KMS-11 (cell line): ENCODE measurements at regions not wholly inside any gene's neighbourhood (a gene's known extent, or its start where the extent isn't known, plus 50 kb on each side); places are given as distances from the start of the nearest gene placed in this dataset.
"Not testable (repeated sequence)": the region's sequence is repeated elsewhere in the genome, so short reads cannot be mapped to it uniquely, and the experiment has no call there.

ENCODE experiments used
- H2AFZ ChIP-seq: fragments of 200-600 bp; sonication (generic); 2 replicates; pipeline ENCODE4 v1.6.1; 2016; ENCODE audit warnings: antibody characterized with exemption, mixed run types, low read depth
- H3K27ac ChIP-seq: fragments of 200-600 bp; sonication (generic); 2 replicates; pipeline ENCODE4 v1.6.1; 2016; ENCODE audit warnings: mild to moderate bottlenecking, mixed run types
- H3K27me3 ChIP-seq: fragments of 200-600 bp; sonication (generic); 2 replicates; pipeline ENCODE4 v1.6.1; 2017; ENCODE audit warnings: mild to moderate bottlenecking, low read depth, mixed run types, moderate library complexity; ENCODE audit not compliant: insufficient read depth
- H3K36me3 ChIP-seq: fragments of 200-600 bp; sonication (generic); 2 replicates; pipeline ENCODE4 v1.6.1; 2017; ENCODE audit warnings: mild to moderate bottlenecking, mixed run types; ENCODE audit not compliant: insufficient read depth
- H3K4me1 ChIP-seq: fragments of 200-600 bp; sonication (generic); 2 replicates; pipeline ENCODE4 v1.6.1; 2016; ENCODE audit warnings: mild to moderate bottlenecking, low read depth, mixed run types; ENCODE audit not compliant: poor library complexity, severe bottlenecking
- H3K4me2 ChIP-seq: fragments of 200-600 bp; sonication (generic); 2 replicates; pipeline ENCODE4 v1.7.0; 2016; ENCODE audit warnings: mild to moderate bottlenecking, mixed run types
- H3K4me3 ChIP-seq: fragments of 200-600 bp; sonication (generic); IDR thresholded peaks from 2 replicates; pipeline ENCODE4 v1.6.1; 2017; ENCODE audit warnings: low read depth, low read length, mixed read lengths; ENCODE audit not compliant: insufficient read depth
- H3K79me2 ChIP-seq: fragments of 200-600 bp; sonication (generic); 2 replicates; pipeline ENCODE4 v1.6.1; 2016; ENCODE audit warnings: low read depth, mixed run types; ENCODE audit not compliant: insufficient read depth
- H3K9ac ChIP-seq: fragments of 200-600 bp; sonication (generic); 2 replicates; pipeline ENCODE4 v1.6.1; 2016; ENCODE audit warnings: mild to moderate bottlenecking, mixed run types
- H4K20me1 ChIP-seq: fragments of 200-600 bp; sonication (generic); 2 replicates; pipeline ENCODE4 v1.6.1; 2016; ENCODE audit warnings: mild to moderate bottlenecking, mixed run types; ENCODE audit not compliant: insufficient read depth
- TF ChIP-seq, protein P1 (sequence below): fragments of 200-600 bp; sonication (generic); conservative IDR thresholded peaks from 2 replicates; pipeline ENCODE4 v1.6.1; 2017; ENCODE audit warnings: low read depth, mild to moderate bottlenecking, antibody characterized with exemption, low read length, moderate library complexity, mixed read lengths

DNA sequence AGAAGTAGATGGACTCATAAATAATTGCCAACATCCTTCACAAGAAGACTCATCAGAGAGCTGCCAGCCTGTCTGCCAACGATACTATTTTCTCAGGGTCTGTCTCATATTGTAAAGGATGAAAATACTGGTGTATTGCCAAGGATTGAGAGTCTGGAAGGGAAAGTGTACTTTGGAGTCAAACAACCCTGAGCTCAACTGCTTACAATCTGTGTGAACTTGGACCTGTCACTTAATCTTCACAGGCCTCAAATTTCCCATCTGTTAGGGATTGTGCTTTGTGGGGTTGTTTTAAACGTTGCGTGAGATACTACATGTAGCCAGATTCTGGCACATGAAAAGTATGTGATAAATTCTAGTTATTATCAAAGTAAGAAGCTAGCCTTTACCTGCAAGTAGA, 169.1 kb downstream of the LHFPL1 start:
- Histone ChIP-seq H3K79me2 (no peaks in the 10 kb centered on the region), H3K36me3 (no peaks in the 10 kb centered on the region), H2AFZ (no peak overlapping the region), H3K9ac (no peak overlapping the region), H3K27me3 (no peaks in the 10 kb centered on the region), H3K4me3 (no peak overlapping the region), H3K4me1 (no peaks in the 10 kb centered on the region), H3K27ac (no peak overlapping the region), H4K20me1 (no peaks in the 10 kb centered on the region), H3K4me2 (no peak overlapping the region)
- TF ChIP-seq, protein P1, sequence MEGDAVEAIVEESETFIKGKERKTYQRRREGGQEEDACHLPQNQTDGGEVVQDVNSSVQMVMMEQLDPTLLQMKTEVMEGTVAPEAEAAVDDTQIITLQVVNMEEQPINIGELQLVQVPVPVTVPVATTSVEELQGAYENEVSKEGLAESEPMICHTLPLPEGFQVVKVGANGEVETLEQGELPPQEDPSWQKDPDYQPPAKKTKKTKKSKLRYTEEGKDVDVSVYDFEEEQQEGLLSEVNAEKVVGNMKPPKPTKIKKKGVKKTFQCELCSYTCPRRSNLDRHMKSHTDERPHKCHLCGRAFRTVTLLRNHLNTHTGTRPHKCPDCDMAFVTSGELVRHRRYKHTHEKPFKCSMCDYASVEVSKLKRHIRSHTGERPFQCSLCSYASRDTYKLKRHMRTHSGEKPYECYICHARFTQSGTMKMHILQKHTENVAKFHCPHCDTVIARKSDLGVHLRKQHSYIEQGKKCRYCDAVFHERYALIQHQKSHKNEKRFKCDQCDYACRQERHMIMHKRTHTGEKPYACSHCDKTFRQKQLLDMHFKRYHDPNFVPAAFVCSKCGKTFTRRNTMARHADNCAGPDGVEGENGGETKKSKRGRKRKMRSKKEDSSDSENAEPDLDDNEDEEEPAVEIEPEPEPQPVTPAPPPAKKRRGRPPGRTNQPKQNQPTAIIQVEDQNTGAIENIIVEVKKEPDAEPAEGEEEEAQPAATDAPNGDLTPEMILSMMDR, result no peak

GRCh38 chrX:112477653-112478052, 202.1 kb downstream of the LHFPL1 start:
- H3K4me3 ChIP-seq, result no peak overlapping the region
- no peaks in the 10 kb centered on the region for H3K79me2 ChIP-seq
- TF ChIP-seq, protein P1, result no peak
- H3K27me3 ChIP-seq, result no peaks in the 10 kb centered on the region
- no peak overlapping the region for H2AFZ ChIP-seq
- no peak overlapping the region for H3K4me2 ChIP-seq
- no peaks in the 10 kb centered on the region for H4K20me1 ChIP-seq
- no peak overlapping the region for H3K27ac ChIP-seq
- no peaks in the 10 kb centered on the region for H3K4me1 ChIP-seq
- no peak overlapping the region for H3K9ac ChIP-seq
- H3K36me3 ChIP-seq, result no peaks in the 10 kb centered on the region

DNA sequence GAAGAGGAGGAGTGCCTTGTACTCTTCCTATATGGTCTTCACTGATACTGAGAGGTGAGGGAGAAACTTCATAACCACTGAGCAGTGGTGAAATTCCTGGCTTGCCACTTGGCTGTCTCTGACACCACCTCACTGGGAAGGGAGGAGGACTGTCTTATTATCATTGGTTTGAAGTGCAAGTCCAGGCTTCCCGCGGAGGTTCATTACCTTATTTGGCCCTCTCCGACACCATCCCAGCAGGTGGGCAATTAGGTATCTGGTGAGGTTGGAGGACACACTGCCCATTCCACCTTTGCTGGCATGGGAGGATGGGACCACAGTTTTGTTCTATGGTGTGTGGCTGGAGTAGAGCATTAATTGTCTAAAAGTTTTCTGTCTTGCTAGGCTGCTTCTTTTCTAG, 206.1 kb downstream of the LHFPL1 start:
- H3K36me3 ChIP-seq, result no peaks in the 10 kb centered on the region
- TF ChIP-seq, protein P1, result no peak

DNA sequence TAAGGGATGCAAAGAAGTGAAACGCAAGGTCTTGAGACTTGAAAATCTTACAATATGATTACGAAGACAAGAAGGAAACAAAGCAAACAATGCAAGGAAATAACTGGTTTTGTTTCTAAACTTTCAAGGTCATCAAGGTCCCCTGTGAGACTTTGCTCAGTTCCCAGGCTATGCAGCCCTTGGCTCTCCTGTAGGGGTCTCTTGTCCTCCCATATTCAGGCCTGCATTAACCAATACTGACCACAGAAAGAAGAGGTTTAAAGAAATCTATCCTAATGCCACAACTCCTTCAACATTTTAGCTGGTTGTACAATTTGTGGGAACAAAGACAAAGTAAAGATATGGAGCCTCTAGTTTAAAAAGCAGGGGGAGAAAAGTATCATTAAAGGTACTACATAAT, 209.2 kb downstream of the LHFPL1 start:
- Histone ChIP-seq H3K4me3 (no peak overlapping the region), H2AFZ (no peak overlapping the region), H3K9ac (no peak overlapping the region), H3K27me3 (no peaks in the 10 kb centered on the region), H3K27ac (no peak overlapping the region), H3K4me2 (no peak overlapping the region), H3K79me2 (no peaks in the 10 kb centered on the region), H3K36me3 (no peaks in the 10 kb centered on the region), H4K20me1 (no peaks in the 10 kb centered on the region), H3K4me1 (no peaks in the 10 kb centered on the region)
- TF ChIP-seq, protein P1, result no peak

More for the DNA sequence above, 206.1 kb downstream of the LHFPL1 start:
- Histone ChIP-seq H3K9ac (no peak overlapping the region), H4K20me1 (no peaks in the 10 kb centered on the region), H3K79me2 (no peaks in the 10 kb centered on the region), H3K4me1 (no peaks in the 10 kb centered on the region), H2AFZ (no peak overlapping the region), H3K27me3 (no peaks in the 10 kb centered on the region), H3K4me2 (no peak overlapping the region), H3K4me3 (no peak overlapping the region), H3K27ac (no peak overlapping the region)

GRCh38 chrX:112461949-112462450, 217.7 kb downstream of the LHFPL1 start:
- not testable (repeated sequence) for H3K4me3 ChIP-seq

More at GRCh38 chrX:112461949-112462450, 217.7 kb downstream of the LHFPL1 start:
- H2AFZ ChIP-seq, H3K4me2 ChIP-seq, H3K79me2 ChIP-seq, H3K36me3 ChIP-seq, H3K27me3 ChIP-seq, H3K4me1 ChIP-seq, H3K27ac ChIP-seq, H3K9ac ChIP-seq, H4K20me1 ChIP-seq: not testable (repeated sequence)
